ENCODE measurements at regions not wholly inside any gene's neighbourhood (a gene's known extent, or its start where the extent isn't known, plus 50 kb on each side); places are given as distances from the start of the nearest gene placed in this dataset.

DNA sequence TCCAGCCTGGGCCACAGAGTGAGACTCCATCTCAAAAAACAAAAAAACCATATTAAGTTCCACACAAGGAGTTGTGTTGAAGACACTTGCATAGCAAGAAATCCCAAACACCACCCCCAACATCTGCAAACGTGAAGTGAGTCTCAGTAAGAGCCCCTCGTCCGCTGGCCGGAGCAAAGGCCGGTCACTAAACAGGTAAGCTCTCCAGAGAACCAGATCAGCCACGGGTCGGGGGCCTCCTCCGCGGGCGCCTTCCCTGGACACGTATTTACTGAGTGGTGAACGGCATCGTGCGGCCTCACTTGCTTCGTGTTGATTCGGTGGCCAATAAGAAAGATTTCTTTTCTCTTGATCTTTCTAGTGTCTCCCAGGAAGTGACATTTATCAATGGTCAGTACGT is 93.6 kb downstream of the MRPL36 start:
- DNase-seq (ENCODE audit: low spot score) = no peak

DNA sequence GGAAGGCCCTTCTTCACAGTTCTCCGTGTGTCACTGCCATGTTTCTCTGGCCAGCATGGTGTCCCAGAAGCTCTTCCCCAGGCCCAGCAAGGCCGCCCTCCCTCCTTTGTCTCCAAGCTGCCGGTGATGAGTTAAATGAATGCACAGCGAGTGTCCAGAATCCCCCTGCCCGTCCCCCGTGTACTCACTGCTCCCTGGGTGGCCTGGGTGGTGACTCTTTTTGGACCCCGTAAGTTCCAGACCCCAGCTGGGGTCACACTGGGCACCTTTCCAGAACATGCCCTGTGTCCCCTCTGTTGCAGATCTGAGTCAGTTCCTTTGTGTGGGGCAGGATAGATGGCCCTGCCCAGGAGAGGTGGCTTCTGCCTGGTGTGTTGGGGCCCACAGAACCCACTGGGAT is 95.0 kb downstream of the MRPL36 start:
- DNase-seq (ENCODE audit: low spot score) = no peak

DNA sequence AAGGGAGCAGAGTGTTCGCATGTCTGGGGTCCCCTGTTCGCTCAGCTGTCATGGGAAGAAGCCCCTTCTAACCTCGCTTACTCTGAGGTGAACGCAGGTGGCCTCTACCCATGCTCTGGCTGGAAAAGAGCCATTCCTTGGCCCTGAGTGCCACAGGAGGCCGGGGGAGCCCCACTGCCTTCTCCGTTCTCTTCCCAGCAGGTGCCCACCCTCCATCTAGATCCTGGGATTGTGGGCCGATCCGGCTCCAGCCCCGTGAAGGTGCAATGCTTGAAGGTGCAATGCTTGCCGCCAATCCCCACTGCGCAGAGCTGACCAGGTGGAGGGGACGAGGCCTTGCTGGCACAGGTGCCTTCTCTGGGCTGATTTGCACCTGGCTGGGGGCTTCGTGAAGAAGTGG is 95.4 kb downstream of the MRPL36 start:
- DNase-seq (ENCODE audit: low spot score) = no peak

DNA sequence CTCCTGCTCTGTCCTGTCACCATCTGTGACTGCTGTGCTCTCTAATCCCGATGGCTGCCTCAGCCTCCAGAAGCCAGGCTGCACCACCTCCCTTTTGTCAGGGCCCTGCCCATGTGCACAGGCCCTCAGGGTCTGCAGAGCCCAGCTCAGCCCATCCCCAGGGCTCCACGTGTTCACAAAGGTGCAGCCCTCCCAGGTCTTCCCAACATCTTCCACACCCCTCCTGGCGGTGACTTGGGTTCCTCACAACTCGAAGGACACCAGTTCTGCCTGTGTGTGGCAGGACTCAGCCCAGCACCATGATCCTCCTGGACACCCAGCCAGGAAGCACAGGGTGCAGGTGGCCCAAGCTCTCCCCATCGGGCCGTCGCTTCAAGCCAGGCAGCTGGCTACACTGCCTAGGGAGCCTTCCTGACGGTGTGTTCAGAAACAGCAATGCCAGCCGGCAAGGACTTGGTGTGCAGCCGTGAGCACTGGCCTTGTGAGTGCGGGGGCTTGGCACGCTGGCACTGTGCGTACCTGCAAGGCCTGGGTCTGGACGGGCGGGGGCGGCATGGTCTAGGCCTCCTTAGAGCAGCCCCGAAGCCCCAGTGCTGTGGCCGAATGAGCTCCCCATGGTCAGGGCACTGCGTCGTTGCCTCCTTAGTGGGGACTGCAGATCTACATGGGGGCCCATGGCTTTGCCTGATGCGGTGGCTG is 96.1 kb downstream of the MRPL36 start:
- no peak for DNase-seq (ENCODE audit: low spot score)

- peak; percentile 8 for DNase-seq (ENCODE audit: low spot score)
These were observed 97.3 kb downstream of the MRPL36 start for GRCh38 chr5:1702318-1702717.

DNA sequence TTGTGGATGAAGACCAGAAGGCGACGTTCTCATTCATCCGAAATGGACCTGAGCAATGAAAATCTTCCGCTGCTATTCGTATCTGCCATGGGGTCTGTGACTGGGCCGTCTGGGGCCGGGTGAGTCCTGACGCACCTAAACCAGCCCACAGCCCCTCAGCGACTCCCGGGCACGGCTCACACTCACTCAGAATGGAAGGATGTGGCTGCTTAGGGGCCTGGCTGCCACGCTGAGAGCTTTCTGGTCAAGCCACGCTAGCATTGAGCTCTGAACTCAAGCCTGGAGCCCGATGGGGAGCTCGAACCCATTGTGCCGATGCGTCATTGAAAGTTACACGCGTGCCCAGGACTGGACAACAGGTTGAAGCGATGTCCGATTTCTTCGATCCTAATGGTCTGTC is 97.8 kb downstream of the MRPL36 start:
- no peak for DNase-seq (ENCODE audit: low spot score)

DNA sequence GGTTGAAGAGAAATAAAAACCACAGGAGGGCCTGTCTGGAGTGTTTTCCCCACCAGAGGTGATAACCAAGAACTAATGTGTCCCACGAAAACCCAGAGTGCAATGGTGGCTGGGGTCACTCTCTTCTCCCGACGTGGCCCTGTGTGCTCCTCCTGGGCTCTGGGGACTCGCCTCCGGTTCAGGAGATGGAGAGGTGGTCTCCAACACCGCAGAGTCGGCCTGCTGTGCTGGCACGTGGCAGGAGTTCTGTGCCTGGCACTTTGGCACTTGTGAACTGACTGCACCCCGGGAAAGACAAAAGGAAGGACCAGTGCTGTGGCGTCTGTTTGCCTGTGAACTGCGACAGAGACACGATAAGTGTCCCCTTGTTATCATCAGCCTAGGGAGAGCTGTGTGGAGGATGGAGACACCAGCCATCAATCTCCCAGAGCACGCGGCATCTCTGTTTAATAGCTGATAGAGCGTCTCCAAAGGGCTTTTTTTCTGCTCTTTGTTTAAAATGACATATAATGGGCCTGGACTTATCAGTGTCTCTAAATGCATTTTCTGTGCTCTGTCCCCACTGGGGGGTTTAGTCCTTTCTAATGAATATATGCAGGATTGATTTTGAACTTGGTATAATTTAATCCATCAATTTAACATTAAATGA is 98.3 kb downstream of the MRPL36 start:
- no peak for DNase-seq (ENCODE audit: low spot score)

DNA sequence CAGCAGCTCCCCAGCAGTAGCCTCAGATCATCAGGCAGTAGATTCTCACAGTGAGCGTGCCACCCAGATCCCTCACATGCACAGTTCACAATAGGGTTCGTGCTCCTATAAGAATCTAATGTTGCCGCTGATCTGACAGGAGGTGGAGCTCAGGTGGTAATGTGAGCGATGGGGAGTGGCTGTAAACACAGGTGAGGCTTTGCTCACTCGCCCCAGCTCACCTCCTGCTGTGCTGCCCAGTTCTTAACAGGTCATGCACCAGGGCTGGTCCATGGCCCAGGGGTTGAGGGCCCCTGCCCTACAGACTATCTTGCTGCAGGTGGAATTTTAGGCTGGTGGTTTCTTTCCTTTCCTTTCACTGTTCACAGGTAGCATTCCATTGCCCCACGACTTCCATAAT is 100.2 kb downstream of the MRPL36 start:
- DNase-seq (ENCODE audit: low spot score) = no peak

GRCh38 chr5:1698589-1699316 is 100.9 kb downstream of the MRPL36 start:
- DNase-seq (ENCODE audit: low spot score) = no peak

DNA sequence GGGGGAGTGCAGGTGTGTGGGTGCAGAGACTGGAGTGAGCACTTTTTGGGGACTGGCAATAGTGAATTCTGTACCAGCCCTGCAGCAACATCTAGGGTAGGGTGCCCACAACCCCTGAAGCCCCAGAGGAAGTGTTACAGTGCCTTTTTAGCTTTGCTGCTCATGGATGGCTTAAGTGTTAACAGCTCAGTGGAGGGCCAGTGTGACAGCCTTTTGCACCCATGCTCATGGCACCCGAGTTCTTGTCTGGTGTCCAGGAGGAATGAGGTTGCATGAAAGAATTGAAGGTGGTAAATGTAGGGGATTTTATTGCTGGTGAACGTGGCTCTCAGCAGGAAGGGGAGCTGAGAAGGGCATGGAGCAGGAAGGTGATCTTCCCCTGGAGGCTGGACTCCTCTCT is 107.3 kb downstream of the MRPL36 start:
- DNase-seq (ENCODE audit: low spot score) = no peak

- DNase-seq (ENCODE audit: low spot score) = no peak
These were observed 112.2 kb downstream of the MRPL36 start for GRCh38 chr5:1687301-1687970.

- no peak for DNase-seq (ENCODE audit: low spot score)
These were observed 113.4 kb downstream of the MRPL36 start for GRCh38 chr5:1686016-1686802.

GRCh38 chr5:1685066-1685465 is 114.6 kb downstream of the MRPL36 start:
- no peak for DNase-seq (ENCODE audit: low spot score)

GRCh38 chr5:1681955-1682354 is 117.7 kb downstream of the MRPL36 start:
- no peak for DNase-seq (ENCODE audit: low spot score)

- no peak for DNase-seq (ENCODE audit: low spot score)
These were observed 126.5 kb downstream of the MRPL36 start for GRCh38 chr5:1673042-1673677.

DNA sequence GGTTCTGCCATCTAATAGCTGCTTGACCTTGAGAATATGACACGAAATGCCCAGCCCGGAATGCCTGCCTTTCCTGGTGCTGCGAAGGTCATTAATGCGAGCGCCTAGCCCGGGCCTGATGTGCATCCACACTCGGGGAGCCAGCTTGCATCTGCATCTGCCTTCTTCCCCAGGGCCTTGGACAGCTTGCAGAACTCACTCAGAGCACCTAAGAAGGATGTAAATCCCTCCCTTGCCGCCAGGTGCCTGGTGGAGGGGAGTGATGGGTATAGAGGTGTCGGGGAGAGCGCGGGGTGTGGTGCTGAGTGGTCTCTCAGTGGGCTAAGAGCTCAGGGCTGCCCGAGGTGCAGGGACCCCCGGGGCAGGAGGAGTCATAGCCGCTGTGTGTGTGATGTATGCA is 127.2 kb downstream of the MRPL36 start:
- no peak for DNase-seq (ENCODE audit: low spot score)

- DNase-seq (ENCODE audit: low spot score) = no peak
These were observed 128.3 kb downstream of the MRPL36 start for GRCh38 chr5:1671351-1671750.

DNA sequence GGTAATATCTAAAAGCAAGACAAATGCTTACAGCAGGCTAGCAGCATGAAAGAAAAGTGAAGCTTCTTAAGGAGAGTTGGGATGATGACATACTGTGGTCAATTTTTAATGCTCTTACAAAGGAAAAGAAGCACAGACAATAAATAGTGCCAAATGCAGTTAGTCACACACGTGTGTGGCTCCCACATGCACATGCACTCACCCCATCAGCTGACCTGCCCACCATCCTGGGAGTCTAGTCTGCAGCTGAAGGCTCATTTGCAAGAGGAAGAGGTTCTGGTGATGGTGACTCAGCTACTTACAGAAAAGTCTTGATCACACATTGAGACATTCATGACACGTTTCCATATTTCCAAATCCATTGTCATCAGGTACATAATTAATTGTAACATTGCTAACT is 129.3 kb downstream of the MRPL36 start:
- DNase-seq (ENCODE audit: low spot score) = peak; percentile 40

- no peak for DNase-seq (ENCODE audit: low spot score)
These were observed 130.1 kb downstream of the MRPL36 start for GRCh38 chr5:1669276-1670155.

DNA sequence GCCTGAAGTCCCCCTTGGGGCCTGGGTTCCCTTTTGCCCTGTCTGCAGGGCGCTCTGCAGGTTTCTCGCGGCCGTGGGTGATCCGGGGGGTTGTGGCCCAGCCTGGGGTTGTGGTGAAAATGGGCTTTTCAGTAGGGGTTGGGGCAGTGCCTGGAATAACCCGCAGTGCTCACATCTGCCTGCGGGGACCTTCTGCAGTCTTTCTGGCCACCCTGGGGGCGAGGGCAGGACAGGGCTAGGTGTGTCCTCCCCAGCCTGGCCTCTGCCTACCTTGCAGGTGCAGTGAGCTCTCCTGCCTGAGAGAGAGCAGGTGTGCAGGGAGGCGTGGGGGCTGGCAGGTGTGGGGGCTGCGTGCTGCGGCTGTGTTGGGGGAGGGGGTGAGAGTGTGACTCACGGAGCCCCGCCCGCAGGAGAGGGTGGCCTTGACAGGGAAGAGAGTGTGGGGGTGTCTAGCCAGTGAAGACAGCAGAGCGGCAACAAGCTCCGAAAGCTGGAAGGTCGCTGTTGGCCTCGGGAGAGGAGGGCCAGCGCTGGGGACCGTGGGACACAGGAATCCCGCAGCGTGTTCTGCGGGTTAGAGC is 131.4 kb downstream of the MRPL36 start:
- DNase-seq (ENCODE audit: low spot score) = no peak

All from RKO (cell line).